HCT116 (cell line): ENCODE measurements at regions not wholly inside any gene's neighbourhood (a gene's known extent, or its start where the extent isn't known, plus 50 kb on each side); places are given as distances from the start of the nearest gene placed in this dataset.

Experiments used
- ATAC-seq: fragments of 200-7000 bp; cut with Tn5 transposase; 2 replicates; pipeline ENCODE4 v1.9.1; 2020; ENCODE audit warnings: mild to moderate bottlenecking, moderate library complexity
- BruUV-seq: library from RNA; stranded (reverse); fragments of 400-500 nt; replicated peaks from 2 replicates; lab custom pipeline; 2021; lab: Mats Ljungman, UMichigan
- CTCF ChIA-PET: fragments of 300-600 bp; sonication (Branson Sonifier 250); formaldehyde crosslinking; loops from one replicate; lab custom pipeline; 2021; ENCODE audit warnings: antibody characterized with exemption; lab: Charles Lee
- POLR2A ChIA-PET: fragments of 300-600, 350-600 bp; sonication (Branson Sonifier 250); formaldehyde crosslinking; loops from one replicate; lab custom pipeline; 2021; ENCODE audit warnings: antibody characterized with exemption; lab: Charles Lee
- RAD21 ChIA-PET, 2 experiments: fragments of 300-600 bp; sonication (Branson Sonifier 250); formaldehyde crosslinking; loops; one replicate each; lab custom pipeline; 2023; ENCODE audit warnings: low total read pairs in 2 of 2; ENCODE audit not compliant: uncharacterized antibody in 2 of 2, unreplicated experiment in 2 of 2, low non-redundant PET in 1 of 2; lab: Charles Lee
- DNase-seq: peaks from one replicate; pipeline ENCODE4 v3.0.0-alpha.2; 2010; ENCODE audit warnings: low read depth, low spot score
- H2AFZ ChIP-seq: fragments of 200-600 bp; shearing (Covaris generic), sonication (generic); 2 replicates; pipeline ENCODE4 v1.6.1; 2017; ENCODE audit warnings: low read depth, mixed run types, mixed read lengths, antibody characterized with exemption, low read length; ENCODE audit not compliant: poor library complexity, severe bottlenecking
- H3K27ac ChIP-seq: 2 replicates; pipeline ENCODE4 v1.5.1; 2012; ENCODE audit warnings: low read depth, low read length
- H3K27me3 ChIP-seq: fragments of 200-600 bp; sonication (generic); 2 replicates; pipeline ENCODE4 v1.6.1; 2016; ENCODE audit warnings: mixed run types, low read length, mixed read lengths; ENCODE audit not compliant: insufficient read depth
- H3K36me3 ChIP-seq, 2 experiments: fragments of 200-500 bp in 1 of 2; fragments of 200-600 bp in 1 of 2; sonication (Bioruptor generic) in 1 of 2; sonication (generic) in 1 of 2; 2 replicates each; pipeline versions ENCODE4 v1.5.1 to v1.6.1; 2014 to 2016; ENCODE audit warnings: low read length in 2 of 2, inconsistent platforms in 1 of 2, mixed read lengths in 1 of 2, mixed run types in 1 of 2; ENCODE audit not compliant: insufficient read depth in 2 of 2, control insufficient read depth in 1 of 2
- H3K4me1 ChIP-seq, 2 experiments: fragments of 200-600 bp in 1 of 2; sonication (generic) in 1 of 2; 2 replicates each; pipeline versions ENCODE4 v1.5.1 to v1.6.1; 2012 to 2017; ENCODE audit warnings: low read length in 2 of 2, inconsistent platforms in 1 of 2, mild to moderate bottlenecking in 1 of 2, mixed read lengths in 1 of 2, mixed run types in 1 of 2, moderate library complexity in 1 of 2; ENCODE audit not compliant: insufficient read depth in 2 of 2, control insufficient read depth in 1 of 2
- H3K4me2 ChIP-seq: fragments of 200-600 bp; sonication (generic); 2 replicates; pipeline ENCODE4 v1.6.1; 2017; ENCODE audit warnings: mixed run types, low read length, mixed read lengths
- H3K4me3 ChIP-seq, 2 experiments: fragments of 200-600 bp in 1 of 2; sonication (generic) in 1 of 2; replicated peaks in 1 of 2; 2 replicates each; pipeline ENCODE4 v1.5.1; 2011 to 2016; ENCODE audit warnings: low read length in 2 of 2, control low read depth in 1 of 2, low read depth in 1 of 2, mild to moderate bottlenecking in 1 of 2, mixed read lengths in 1 of 2, mixed run types in 1 of 2
- H3K79me2 ChIP-seq: fragments of 200-600 bp; sonication (generic); 2 replicates; pipeline ENCODE4 v1.6.1; 2017; ENCODE audit warnings: mild to moderate bottlenecking, mixed run types, low read length, moderate library complexity, mixed read lengths; ENCODE audit not compliant: insufficient read depth
- H3K9ac ChIP-seq: fragments of 200-600 bp; sonication (generic); 2 replicates; pipeline ENCODE4 v1.6.1; 2016; ENCODE audit warnings: low read length, mixed read lengths
- H3K9me2 ChIP-seq: fragments of 200-600 bp; sonication (generic), shearing (Covaris generic); 2 replicates; pipeline ENCODE4 v1.6.1; 2017; ENCODE audit warnings: mixed run types, mild to moderate bottlenecking, moderate library complexity; ENCODE audit not compliant: insufficient read depth
- H3K9me3 ChIP-seq, 2 experiments: fragments of 200-500 bp in 1 of 2; fragments of 200-600 bp in 1 of 2; sonication (Bioruptor generic) in 1 of 2; sonication (generic) in 1 of 2; 2 replicates each; pipeline ENCODE4 v1.6.1; 2014 to 2017; ENCODE audit warnings: low read length in 2 of 2, mixed read lengths in 2 of 2, inconsistent platforms in 1 of 2, low read depth in 1 of 2, mild to moderate bottlenecking in 1 of 2, mixed run types in 1 of 2, moderate library complexity in 1 of 2; ENCODE audit not compliant: control insufficient read depth in 1 of 2, insufficient read depth in 1 of 2
- H4K20me1 ChIP-seq: fragments of 200-600 bp; sonication (generic), shearing (Covaris generic); 2 replicates; pipeline ENCODE4 v1.6.1; 2017; ENCODE audit warnings: mixed run types, mild to moderate bottlenecking, moderate library complexity; ENCODE audit not compliant: insufficient read depth
- ATF3 ChIP-seq: IDR thresholded peaks from 2 replicates; pipeline ENCODE4 v1.6.1; 2012
- CEBPB ChIP-seq: IDR thresholded peaks from 2 replicates; pipeline ENCODE4 v1.6.1; 2012; ENCODE audit warnings: low read depth
- ELF1 ChIP-seq: IDR thresholded peaks from 2 replicates; pipeline ENCODE4 v1.6.1; 2012; ENCODE audit warnings: low read depth, borderline replicate concordance
- FOSL1 ChIP-seq: IDR thresholded peaks from 2 replicates; pipeline ENCODE4 v1.6.1; 2012; ENCODE audit warnings: low read depth
- POLR2A ChIP-seq: IDR thresholded peaks from 2 replicates; pipeline ENCODE4 v1.7.0; 2011; ENCODE audit warnings: borderline replicate concordance; ENCODE audit not compliant: insufficient read depth, insufficient read length; ENCODE audit errors: extremely low read depth
- POLR2AphosphoS5 ChIP-seq: IDR thresholded peaks from 2 replicates; pipeline ENCODE4 v1.6.1; 2011; ENCODE audit warnings: mild to moderate bottlenecking, low read depth, low read length, moderate library complexity
- RAD21 ChIP-seq: IDR thresholded peaks from 2 replicates; pipeline ENCODE4 v1.6.1; 2012; ENCODE audit warnings: low read depth, mild to moderate bottlenecking
- REST ChIP-seq: IDR thresholded peaks from 2 replicates; pipeline ENCODE4 v1.6.1; 2012; ENCODE audit warnings: low read depth
- SIN3A ChIP-seq: IDR thresholded peaks from 2 replicates; pipeline ENCODE4 v1.6.1; 2012; ENCODE audit warnings: low read depth
- SP1 ChIP-seq: IDR thresholded peaks from 2 replicates; pipeline ENCODE4 v1.6.1; 2012; ENCODE audit warnings: low read depth
- SRF ChIP-seq: IDR thresholded peaks from 2 replicates; pipeline ENCODE4 v1.6.1; 2012; ENCODE audit warnings: low read depth
- TCF7L2 ChIP-seq: IDR thresholded peaks from 2 replicates; pipeline ENCODE4 v1.7.0; 2011; ENCODE audit warnings: borderline replicate concordance, inconsistent platforms; ENCODE audit not compliant: insufficient read depth, insufficient read length; ENCODE audit errors: extremely low read depth
- YY1 ChIP-seq: IDR thresholded peaks from 2 replicates; pipeline ENCODE4 v1.6.1; 2011; ENCODE audit warnings: low read length, low read depth, moderate library complexity, mild to moderate bottlenecking; ENCODE audit not compliant: insufficient replicate concordance; ENCODE audit errors: extremely low read depth
- ZNF274 ChIP-seq: fragments of 200-500 bp; sonication (Bioruptor generic); IDR thresholded peaks from 2 replicates; pipeline ENCODE4 v1.6.1; 2014; ENCODE audit warnings: mild to moderate bottlenecking, low read depth, low read length, inconsistent platforms
- intact Hi-C: fragments of 100-400 bp; cut with micrococcal nuclease; formaldehyde crosslinking; loops from 2 replicates; pipeline ENCODE4 v1.10.0; 2022
- TF ChIP-seq, protein P1 (sequence below), 3 experiments: fragments of 200-600 bp in 1 of 3; sonication (generic) in 1 of 3; IDR thresholded peaks in 2 of 3; conservative IDR thresholded peaks in 1 of 3; 2 replicates each; pipeline ENCODE4 v1.5.1; 2012 to 2017; ENCODE audit warnings: low read depth in 2 of 3, low read length in 2 of 3, antibody characterized with exemption in 1 of 3, borderline replicate concordance in 1 of 3, control low read depth in 1 of 3, mild to moderate bottlenecking in 1 of 3, mixed read lengths in 1 of 3, mixed run types in 1 of 3, moderate library complexity in 1 of 3; ENCODE audit not compliant: insufficient read depth in 1 of 3
- TF ChIP-seq, protein P2 (sequence below): IDR thresholded peaks from 2 replicates; pipeline ENCODE4 v1.6.1; 2012

DNA sequence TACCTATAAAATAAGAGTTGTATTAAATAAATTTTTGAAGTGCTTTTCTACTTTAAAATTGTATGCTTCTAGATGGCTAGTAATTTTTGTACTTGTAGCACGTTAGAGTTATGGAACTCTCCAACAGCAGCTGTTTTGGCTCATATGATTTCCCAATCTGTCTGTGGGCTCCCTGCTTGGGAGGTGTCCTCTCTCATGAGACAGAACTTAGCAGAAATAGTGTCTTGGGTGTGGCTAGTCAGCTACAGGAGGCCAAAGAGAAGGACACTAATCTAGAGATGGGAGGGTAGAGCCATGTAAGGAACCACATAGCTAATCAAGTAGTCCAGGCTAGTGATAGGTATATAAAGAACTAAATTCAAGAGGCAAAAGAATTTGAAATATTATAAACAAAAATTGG is 78.4 kb upstream of the DAB2 start:
- Histone ChIP-seq H3K27me3 (no peaks in the 10 kb centered on the region), H3K4me2 (no peak overlapping the region), H3K4me1 (no peaks in the 10 kb centered on the region), H3K79me2 (no peaks in the 10 kb centered on the region), H2AFZ (no peak overlapping the region), H4K20me1 (no peaks in the 10 kb centered on the region), H3K27ac (no peak overlapping the region), H3K36me3 (no peaks in the 10 kb centered on the region), H3K4me3 (no peak overlapping the region), H3K9me2 (no peaks in the 10 kb centered on the region), H3K9ac (no peak overlapping the region), H3K9me3 (no peaks in the 10 kb centered on the region)
- DNase-seq (no peak), ATAC-seq (no peak)
- ChIA-PET RAD21 (no interaction called here), CTCF (no interaction called here), POLR2A (no interaction called here)
- intact Hi-C loops, result no loop called here
- TF ChIP-seq, protein P1, sequence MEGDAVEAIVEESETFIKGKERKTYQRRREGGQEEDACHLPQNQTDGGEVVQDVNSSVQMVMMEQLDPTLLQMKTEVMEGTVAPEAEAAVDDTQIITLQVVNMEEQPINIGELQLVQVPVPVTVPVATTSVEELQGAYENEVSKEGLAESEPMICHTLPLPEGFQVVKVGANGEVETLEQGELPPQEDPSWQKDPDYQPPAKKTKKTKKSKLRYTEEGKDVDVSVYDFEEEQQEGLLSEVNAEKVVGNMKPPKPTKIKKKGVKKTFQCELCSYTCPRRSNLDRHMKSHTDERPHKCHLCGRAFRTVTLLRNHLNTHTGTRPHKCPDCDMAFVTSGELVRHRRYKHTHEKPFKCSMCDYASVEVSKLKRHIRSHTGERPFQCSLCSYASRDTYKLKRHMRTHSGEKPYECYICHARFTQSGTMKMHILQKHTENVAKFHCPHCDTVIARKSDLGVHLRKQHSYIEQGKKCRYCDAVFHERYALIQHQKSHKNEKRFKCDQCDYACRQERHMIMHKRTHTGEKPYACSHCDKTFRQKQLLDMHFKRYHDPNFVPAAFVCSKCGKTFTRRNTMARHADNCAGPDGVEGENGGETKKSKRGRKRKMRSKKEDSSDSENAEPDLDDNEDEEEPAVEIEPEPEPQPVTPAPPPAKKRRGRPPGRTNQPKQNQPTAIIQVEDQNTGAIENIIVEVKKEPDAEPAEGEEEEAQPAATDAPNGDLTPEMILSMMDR (IDR thresholded peaks at IDR 0.05 in 2 of 3, conservative IDR thresholded peaks at IDR 0.05 in 1 of 3; ENCODE audit: borderline replicate concordance in 1 of 3, insufficient read depth in 1 of 3, low read depth in 2 of 3, low read length in 2 of 3), result no peak
- no peak for TF ChIP-seq SP1
- no peak for TF ChIP-seq SIN3A
- no peak for TF ChIP-seq RAD21
- no peak for TF ChIP-seq YY1
- TF ChIP-seq, protein P2, sequence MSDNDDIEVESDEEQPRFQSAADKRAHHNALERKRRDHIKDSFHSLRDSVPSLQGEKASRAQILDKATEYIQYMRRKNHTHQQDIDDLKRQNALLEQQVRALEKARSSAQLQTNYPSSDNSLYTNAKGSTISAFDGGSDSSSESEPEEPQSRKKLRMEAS, result no peak
- no peak for TF ChIP-seq ELF1
- no peak for TF ChIP-seq REST
- TF ChIP-seq ZNF274, result no peak
- no peak for TF ChIP-seq POLR2A
- no peak for TF ChIP-seq ATF3
- no peak for TF ChIP-seq CEBPB
- no peak for TF ChIP-seq FOSL1
- TF ChIP-seq POLR2AphosphoS5, result no peak
- no peak for TF ChIP-seq TCF7L2
- no peak for TF ChIP-seq SRF
- no TSS peak for BruUV-seq
